H9 (cell line): ENCODE measurements at regions not wholly inside any gene's neighbourhood (a gene's known extent, or its start where the extent isn't known, plus 50 kb on each side); places are given as distances from the start of the nearest gene placed in this dataset.

Source experiments
- DNase-seq: peaks from one replicate; pipeline ENCODE4 v3.0.0-alpha.2; 2017
- H2AFZ ChIP-seq: one replicate; pipeline ENCODE4 v1.6.1; 2013; ENCODE audit warnings: mild to moderate bottlenecking, low read length, control low read depth, moderate library complexity
- H2AK5ac ChIP-seq: 2 replicates; pipeline ENCODE4 v1.6.1; 2013; ENCODE audit warnings: low read length, control low read depth, mixed read lengths; ENCODE audit not compliant: insufficient read length
- H2BK120ac ChIP-seq: one replicate; pipeline ENCODE4 v1.6.1; 2013; ENCODE audit warnings: low read depth, mild to moderate bottlenecking, low read length, control low read depth, inconsistent platforms; ENCODE audit not compliant: poor library complexity, severe bottlenecking
- H2BK12ac ChIP-seq: 2 replicates; pipeline ENCODE4 v1.6.1; 2013; ENCODE audit warnings: low read length, control low read depth, mixed read lengths, low read depth; ENCODE audit not compliant: insufficient read length
- H2BK15ac ChIP-seq: 2 replicates; pipeline ENCODE4 v1.6.1; 2013; ENCODE audit warnings: low read depth, low read length, control low read depth
- H2BK20ac ChIP-seq: one replicate; pipeline ENCODE4 v1.6.1; 2013; ENCODE audit warnings: low read depth, mild to moderate bottlenecking, low read length, control low read depth, inconsistent platforms; ENCODE audit not compliant: poor library complexity, severe bottlenecking
- H2BK5ac ChIP-seq: 2 replicates; pipeline ENCODE4 v1.6.1; 2013; ENCODE audit warnings: low read length, control low read depth, mixed read lengths; ENCODE audit not compliant: insufficient read length
- H3K14ac ChIP-seq: 2 replicates; pipeline ENCODE4 v1.6.1; 2013; ENCODE audit warnings: low read length, control low read depth; ENCODE audit not compliant: insufficient read depth
- H3K18ac ChIP-seq: 2 replicates; pipeline ENCODE4 v1.6.1; 2013; ENCODE audit warnings: low read depth, mild to moderate bottlenecking, mixed read lengths, low read length, control low read depth; ENCODE audit not compliant: insufficient read length
- H3K23ac ChIP-seq: 2 replicates; pipeline ENCODE4 v1.6.1; 2013; ENCODE audit warnings: low read length, control low read depth, mixed read lengths, low read depth; ENCODE audit not compliant: insufficient read length
- H3K23me2 ChIP-seq: 2 replicates; pipeline ENCODE4 v1.6.1; 2013; ENCODE audit warnings: low read depth, mild to moderate bottlenecking, mixed read lengths, low read length, control low read depth; ENCODE audit not compliant: insufficient read length, poor library complexity, severe bottlenecking
- H3K27ac ChIP-seq: 2 replicates; pipeline ENCODE4 v1.5.1; 2013; ENCODE audit warnings: low read length, control low read depth, mixed read lengths, low read depth; ENCODE audit not compliant: insufficient read length
- H3K27me3 ChIP-seq: 2 replicates; pipeline ENCODE4 v1.6.1; 2013; ENCODE audit warnings: low read length, control low read depth, inconsistent platforms; ENCODE audit not compliant: insufficient read depth
- H3K4ac ChIP-seq: 2 replicates; pipeline ENCODE4 v1.6.1; 2013; ENCODE audit warnings: low read depth, mild to moderate bottlenecking, control low read depth, inconsistent platforms, low read length, moderate library complexity
- H3K4me1 ChIP-seq: 2 replicates; pipeline ENCODE4 v1.6.1; 2013; ENCODE audit warnings: low read length, control low read depth, inconsistent platforms; ENCODE audit not compliant: insufficient read depth
- H3K4me2 ChIP-seq: 2 replicates; pipeline ENCODE4 v1.6.1; 2013; ENCODE audit warnings: low read length, control low read depth, mixed read lengths; ENCODE audit not compliant: insufficient read length, insufficient read depth
- H3K56ac ChIP-seq: 2 replicates; pipeline ENCODE4 v1.6.1; 2013; ENCODE audit warnings: low read depth, mild to moderate bottlenecking, mixed read lengths, low read length, control low read depth; ENCODE audit not compliant: insufficient read length
- H3K79me1 ChIP-seq: 2 replicates; pipeline ENCODE4 v1.6.1; 2013; ENCODE audit warnings: low read depth, mild to moderate bottlenecking, moderate library complexity, low read length, control low read depth, inconsistent platforms; ENCODE audit not compliant: insufficient read depth, poor library complexity, severe bottlenecking
- H3K79me2 ChIP-seq: 2 replicates; pipeline ENCODE4 v1.6.1; 2013; ENCODE audit warnings: low read length, control low read depth, inconsistent platforms; ENCODE audit not compliant: insufficient read depth
- H3K9ac ChIP-seq: 2 replicates; pipeline ENCODE4 v1.6.1; 2013; ENCODE audit warnings: low read length, control low read depth, mixed read lengths; ENCODE audit not compliant: insufficient read length; ENCODE audit errors: extremely low read depth
- H3K9me3 ChIP-seq: one replicate; pipeline ENCODE4 v1.6.1; 2013; ENCODE audit warnings: low read depth, low read length, inconsistent platforms; ENCODE audit not compliant: control insufficient read depth
- H3T11ph ChIP-seq: one replicate; pipeline ENCODE4 v1.6.1; 2013; ENCODE audit warnings: mild to moderate bottlenecking, low read length, control low read depth, inconsistent platforms
- H4K20me1 ChIP-seq: one replicate; pipeline ENCODE4 v1.6.1; 2013; ENCODE audit not compliant: control insufficient read depth, insufficient read length, insufficient read depth
- H4K5ac ChIP-seq: 2 replicates; pipeline ENCODE4 v1.6.1; 2013; ENCODE audit warnings: low read depth, mild to moderate bottlenecking, mixed read lengths, low read length, control low read depth; ENCODE audit not compliant: insufficient read length
- H4K8ac ChIP-seq: replicated peaks from 2 replicates; pipeline ENCODE4 v1.6.1; 2013; ENCODE audit warnings: low read length, control low read depth, mixed read lengths, low read depth; ENCODE audit not compliant: insufficient read length
- H4K91ac ChIP-seq: 2 replicates; pipeline ENCODE4 v1.6.1; 2013; ENCODE audit warnings: low read depth, mild to moderate bottlenecking, moderate library complexity, mixed read lengths, low read length, control low read depth; ENCODE audit not compliant: insufficient read length
- H3K27ac Mint-ChIP-seq, 3 experiments: 2 replicates in 2 of 3; 3 replicates in 1 of 3; pipeline ENCODE4 v1.8.0; 2020 to 2021; ENCODE audit warnings: mixed read lengths in 3 of 3, mild to moderate bottlenecking in 1 of 3, moderate library complexity in 1 of 3
- H3K27me3 Mint-ChIP-seq: 2 replicates; pipeline ENCODE4 v1.8.0; 2021; ENCODE audit warnings: low read depth, mild to moderate bottlenecking, moderate library complexity, mixed read lengths
- H3K36me3 Mint-ChIP-seq, 3 experiments: 2 replicates in 2 of 3; 3 replicates in 1 of 3; pipeline ENCODE4 v1.8.0; 2020 to 2021; ENCODE audit warnings: low read depth in 3 of 3, mixed read lengths in 3 of 3; ENCODE audit not compliant: insufficient read depth in 1 of 3
- H3K4me1 Mint-ChIP-seq, 2 experiments: 2 replicates each; pipeline ENCODE4 v1.8.0; 2020; ENCODE audit warnings: mixed read lengths in 2 of 2
- H3K4me3 Mint-ChIP-seq, 2 experiments: 2 replicates in 1 of 2; 3 replicates in 1 of 2; pipeline ENCODE4 v1.8.0; 2020 to 2021; ENCODE audit warnings: mild to moderate bottlenecking in 2 of 2, mixed read lengths in 2 of 2, moderate library complexity in 1 of 2
- H3K9me3 Mint-ChIP-seq, 2 experiments: 2 replicates in 1 of 2; 3 replicates in 1 of 2; pipeline ENCODE4 v1.8.0; 2020; ENCODE audit warnings: mild to moderate bottlenecking in 2 of 2, mixed read lengths in 2 of 2, moderate library complexity in 1 of 2
- WGBS: extraction: QIAGEN DNeasy Blood & Tissue Kit; methylation state at CpG from one replicate; pipeline ENCODE4 v1.1.7; 2013; ENCODE audit warnings: missing lambda C conversion rate, low lambda C conversion rate, mixed read lengths; ENCODE audit not compliant: insufficient read length; ENCODE audit errors: extremely low coverage; 5-methylcytosine and 5-hydroxymethylcytosine counted together
- TF ChIP-seq, protein P1 (sequence below): fragments of 200-600 bp; sonication (generic); conservative IDR thresholded peaks from 3 replicates; pipeline ENCODE4 v1.8.0; 2021; ENCODE audit warnings: antibody characterized with exemption, mild to moderate bottlenecking

DNA sequence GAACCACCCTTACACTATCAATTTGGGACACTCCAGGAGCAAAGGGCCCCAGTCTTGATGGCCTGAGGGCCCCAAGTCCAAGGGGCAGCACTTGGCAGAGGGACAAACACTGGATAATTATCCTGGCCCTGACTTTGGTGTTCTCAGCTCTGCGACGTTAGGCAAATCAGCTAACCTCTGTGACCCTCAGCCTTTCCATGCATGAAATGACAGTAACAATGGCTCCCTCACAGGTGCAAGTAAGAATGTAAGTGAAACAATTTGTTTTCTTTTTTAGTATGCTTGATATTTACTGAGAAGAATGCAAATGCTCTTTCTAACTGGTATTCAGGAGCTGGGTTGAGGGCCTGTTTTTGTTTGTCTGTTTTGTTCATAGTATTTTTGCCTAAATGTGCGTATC lies 61.6 kb upstream of the PRDX6 start:
- Histone ChIP-seq H2AK5ac (no peak overlapping the region), H3K56ac (no peak overlapping the region), H2BK120ac (no peak overlapping the region), H3K27me3 (no peaks in the 10 kb centered on the region), H2AFZ (no peak overlapping the region), H4K8ac (no peak overlapping the region), H3K79me1 (no peaks in the 10 kb centered on the region), H2BK12ac (no peak overlapping the region), H3T11ph (no peak overlapping the region), H3K79me2 (no peaks in the 10 kb centered on the region), H3K14ac (no peak overlapping the region), H3K4me1 (no peaks in the 10 kb centered on the region), H3K4me2 (no peak overlapping the region), H4K20me1 (no peaks in the 10 kb centered on the region), H2BK5ac (no peak overlapping the region), H2BK20ac (no peak overlapping the region), H3K9ac (no peak overlapping the region), H3K9me3 (no peaks in the 10 kb centered on the region), H3K23me2 (no peaks in the 10 kb centered on the region), H3K27ac (no peak overlapping the region), H2BK15ac (no peak overlapping the region), H3K4ac (no peak overlapping the region), H4K91ac (no peak overlapping the region), H3K18ac (no peak overlapping the region), H4K5ac (no peak overlapping the region), H3K23ac (no peak overlapping the region)
- no CpG with 5 or more reads among the region's 3 CpGs for WGBS
- H3K36me3 Mint-ChIP-seq = peaks cover 0 to 16% (median 2%) of the 10 kb centered on the region in 3 experiments; a peak in 3 of 7 replicates
- no peaks in the 10 kb centered on the region; a peak in 1 of 5 replicates for H3K9me3 Mint-ChIP-seq
- peaks cover 5 to 7% of the 10 kb centered on the region in 2 experiments for H3K4me1 Mint-ChIP-seq
- no peak for DNase-seq
- H3K27ac Mint-ChIP-seq = no peak overlapping the region; a peak in 1 of 7 replicates
- H3K27me3 Mint-ChIP-seq = no peaks in the 10 kb centered on the region
- TF ChIP-seq, protein P1, sequence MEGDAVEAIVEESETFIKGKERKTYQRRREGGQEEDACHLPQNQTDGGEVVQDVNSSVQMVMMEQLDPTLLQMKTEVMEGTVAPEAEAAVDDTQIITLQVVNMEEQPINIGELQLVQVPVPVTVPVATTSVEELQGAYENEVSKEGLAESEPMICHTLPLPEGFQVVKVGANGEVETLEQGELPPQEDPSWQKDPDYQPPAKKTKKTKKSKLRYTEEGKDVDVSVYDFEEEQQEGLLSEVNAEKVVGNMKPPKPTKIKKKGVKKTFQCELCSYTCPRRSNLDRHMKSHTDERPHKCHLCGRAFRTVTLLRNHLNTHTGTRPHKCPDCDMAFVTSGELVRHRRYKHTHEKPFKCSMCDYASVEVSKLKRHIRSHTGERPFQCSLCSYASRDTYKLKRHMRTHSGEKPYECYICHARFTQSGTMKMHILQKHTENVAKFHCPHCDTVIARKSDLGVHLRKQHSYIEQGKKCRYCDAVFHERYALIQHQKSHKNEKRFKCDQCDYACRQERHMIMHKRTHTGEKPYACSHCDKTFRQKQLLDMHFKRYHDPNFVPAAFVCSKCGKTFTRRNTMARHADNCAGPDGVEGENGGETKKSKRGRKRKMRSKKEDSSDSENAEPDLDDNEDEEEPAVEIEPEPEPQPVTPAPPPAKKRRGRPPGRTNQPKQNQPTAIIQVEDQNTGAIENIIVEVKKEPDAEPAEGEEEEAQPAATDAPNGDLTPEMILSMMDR = no peak
- H3K4me3 Mint-ChIP-seq = no peak overlapping the region
